Esophagus squamous epithelium (tissue), 4 donors: ENCODE measurements at regions not wholly inside any gene's neighbourhood (a gene's known extent, or its start where the extent isn't known, plus 50 kb on each side); places are given as distances from the start of the nearest gene placed in this dataset.

Experiments
- CTCF ChIP-seq, 6 experiments: fragments of 450-650 bp in 4 of 6; fragments of 200-600 bp in 2 of 6; sonication (generic) in 2 of 6; IDR thresholded peaks; one replicate each; pipeline ENCODE4 v1.5.1; 2016 to 2019; ENCODE audit warnings: antibody characterized with exemption in 6 of 6, mild to moderate bottlenecking in 4 of 6, moderate library complexity in 4 of 6
- POLR2A ChIP-seq, 4 donors: fragments of 450-650 bp; IDR thresholded peaks; one replicate each; pipeline ENCODE4 v1.6.1; 2017; ENCODE audit warnings: antibody characterized with exemption in 4 of 4, mild to moderate bottlenecking in 4 of 4, moderate library complexity in 3 of 4

DNA sequence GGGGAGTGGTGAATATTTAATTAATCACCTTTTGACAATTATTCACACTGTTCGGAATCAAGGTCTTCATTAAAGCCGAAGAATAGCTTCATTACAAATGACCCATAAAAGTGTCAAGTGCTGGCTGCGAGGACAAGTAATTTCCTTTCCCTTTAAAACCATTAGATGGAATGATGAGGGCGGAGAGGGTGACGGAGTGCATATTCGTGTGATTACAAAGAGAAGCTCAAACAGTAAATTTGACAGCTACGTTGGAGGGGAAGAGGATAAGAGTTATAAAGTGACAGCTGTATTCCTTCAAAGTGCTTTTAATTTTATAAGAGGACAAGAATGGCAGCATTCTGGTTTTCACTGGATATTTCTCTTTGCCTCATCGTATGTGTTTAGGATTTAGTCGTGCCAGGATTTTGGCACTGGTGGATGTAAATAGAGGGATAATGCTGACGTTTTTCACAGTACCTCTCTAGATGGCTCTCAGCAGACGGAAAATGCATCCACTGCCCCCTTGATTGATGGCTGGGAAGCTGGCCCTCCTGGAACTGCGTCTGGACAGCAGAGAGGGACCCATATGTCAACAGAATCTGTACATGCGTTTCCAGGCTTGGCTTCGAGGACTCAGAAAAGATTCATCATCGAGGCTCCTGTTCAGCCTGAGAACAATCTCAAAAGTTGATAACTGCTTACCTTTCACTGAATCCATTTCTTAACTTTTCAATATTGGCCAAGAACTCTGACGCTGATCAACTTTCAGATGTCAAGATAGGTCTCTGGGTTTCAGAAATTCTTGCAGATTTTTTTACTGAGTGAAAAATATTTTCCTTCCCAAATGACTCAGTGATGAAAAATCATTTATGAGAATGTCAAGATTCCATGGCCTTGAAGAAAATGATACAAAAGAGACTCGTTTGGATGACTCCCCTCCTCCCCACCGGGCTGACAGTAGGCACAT lies 50.4 kb upstream of the IRX2 start:
- TF ChIP-seq CTCF (IDR thresholded peaks at IDR 0.05): no peak
- no peak for TF ChIP-seq POLR2A (IDR thresholded peaks at IDR 0.05)
